WI38 (cell line): ENCODE measurements at regions not wholly inside any gene's neighbourhood (a gene's known extent, or its start where the extent isn't known, plus 50 kb on each side); places are given as distances from the start of the nearest gene placed in this dataset.

Experiments
- H3K4me3 ChIP-seq: 2 replicates; pipeline ENCODE4 v1.5.1; 2011; ENCODE audit warnings: low read depth, mild to moderate bottlenecking, control low read depth, low read length
- CTCF ChIP-seq: IDR thresholded peaks from 2 replicates; pipeline ENCODE4 v1.5.1; 2012; ENCODE audit warnings: low read depth, mild to moderate bottlenecking, control low read depth, low read length

GRCh38 chr14:38089123-38089522 lies 118.6 kb upstream of the SSTR1 start:
- no peak for TF ChIP-seq CTCF
- H3K4me3 ChIP-seq: peak overlapping the region; percentile 38

GRCh38 chr14:38090506-38090905 lies 117.2 kb upstream of the SSTR1 start:
- no peak for TF ChIP-seq CTCF

GRCh38 chr14:38098074-38098836 lies 109.4 kb upstream of the SSTR1 start:
- TF ChIP-seq CTCF: no peak
- H3K4me3 ChIP-seq: no peak overlapping the region

More at GRCh38 chr14:38090506-38090905, 117.2 kb upstream of the SSTR1 start:
- no peak overlapping the region for H3K4me3 ChIP-seq

GRCh38 chr14:38101679-38102078 lies 106.0 kb upstream of the SSTR1 start:
- TF ChIP-seq CTCF: no peak
- H3K4me3 ChIP-seq: no peak overlapping the region

GRCh38 chr14:38103542-38104225 lies 104.0 kb upstream of the SSTR1 start:
- TF ChIP-seq CTCF: no peak

GRCh38 chr14:38105106-38105702 lies 102.5 kb upstream of the SSTR1 start:
- no peak for TF ChIP-seq CTCF
- H3K4me3 ChIP-seq: no peak overlapping the region

More at GRCh38 chr14:38103542-38104225, 104.0 kb upstream of the SSTR1 start:
- no peak overlapping the region for H3K4me3 ChIP-seq

GRCh38 chr14:38107216-38107631 lies 100.5 kb upstream of the SSTR1 start:
- TF ChIP-seq CTCF: no peak
- H3K4me3 ChIP-seq: no peak overlapping the region
